ENCODE measurements at regions not wholly inside any gene's neighbourhood (a gene's known extent, or its start where the extent isn't known, plus 50 kb on each side); places are given as distances from the start of the nearest gene placed in this dataset.

DNA sequence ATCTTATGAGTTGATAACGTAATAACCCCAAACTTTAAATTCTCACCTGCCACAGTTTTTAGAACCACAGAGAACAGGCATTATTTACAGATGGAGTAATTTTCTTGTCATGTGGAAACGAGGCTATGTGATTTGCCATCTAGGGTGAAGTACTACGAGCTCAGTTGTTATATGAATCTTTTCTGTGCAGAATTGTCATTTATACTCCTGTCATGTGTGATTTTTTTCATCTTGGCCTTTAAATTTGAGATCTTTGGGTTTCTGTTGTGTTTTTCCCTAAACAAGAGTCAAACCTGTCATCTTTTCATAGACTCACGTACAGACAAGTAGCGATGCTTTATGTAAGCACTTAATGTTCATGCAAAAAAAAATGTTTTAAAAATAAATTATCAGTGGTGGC lies 153.7 kb upstream of the TAC1 start:
- TF ChIP-seq, protein P1, sequence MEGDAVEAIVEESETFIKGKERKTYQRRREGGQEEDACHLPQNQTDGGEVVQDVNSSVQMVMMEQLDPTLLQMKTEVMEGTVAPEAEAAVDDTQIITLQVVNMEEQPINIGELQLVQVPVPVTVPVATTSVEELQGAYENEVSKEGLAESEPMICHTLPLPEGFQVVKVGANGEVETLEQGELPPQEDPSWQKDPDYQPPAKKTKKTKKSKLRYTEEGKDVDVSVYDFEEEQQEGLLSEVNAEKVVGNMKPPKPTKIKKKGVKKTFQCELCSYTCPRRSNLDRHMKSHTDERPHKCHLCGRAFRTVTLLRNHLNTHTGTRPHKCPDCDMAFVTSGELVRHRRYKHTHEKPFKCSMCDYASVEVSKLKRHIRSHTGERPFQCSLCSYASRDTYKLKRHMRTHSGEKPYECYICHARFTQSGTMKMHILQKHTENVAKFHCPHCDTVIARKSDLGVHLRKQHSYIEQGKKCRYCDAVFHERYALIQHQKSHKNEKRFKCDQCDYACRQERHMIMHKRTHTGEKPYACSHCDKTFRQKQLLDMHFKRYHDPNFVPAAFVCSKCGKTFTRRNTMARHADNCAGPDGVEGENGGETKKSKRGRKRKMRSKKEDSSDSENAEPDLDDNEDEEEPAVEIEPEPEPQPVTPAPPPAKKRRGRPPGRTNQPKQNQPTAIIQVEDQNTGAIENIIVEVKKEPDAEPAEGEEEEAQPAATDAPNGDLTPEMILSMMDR (IDR thresholded peaks at IDR 0.05): no peak
- TF ChIP-seq POLR2A (IDR thresholded peaks at IDR 0.05) (no peak), POLR2AphosphoS5 (IDR thresholded peaks at IDR 0.05) (no peak)
